Fibroblast of villous mesenchyme (primary cell): ENCODE measurements at regions not wholly inside any gene's neighbourhood (a gene's known extent, or its start where the extent isn't known, plus 50 kb on each side); places are given as distances from the start of the nearest gene placed in this dataset.

Experiments used
- DNase-seq: peaks from one replicate; pipeline ENCODE4 v3.0.0-alpha.2; 2010; ENCODE audit warnings: low read depth
- H3K4me3 ChIP-seq: 2 replicates; pipeline ENCODE4 v1.5.1; 2011; ENCODE audit warnings: low read depth, mild to moderate bottlenecking, low read length
- CTCF ChIP-seq: IDR thresholded peaks from 2 replicates; pipeline ENCODE4 v1.5.1; 2012; ENCODE audit warnings: low read depth, mild to moderate bottlenecking, low read length; ENCODE audit not compliant: insufficient read depth

- DNase-seq = no peak
- no peak overlapping the region for H3K4me3 ChIP-seq
- TF ChIP-seq CTCF = no peak
These were observed 377.3 kb upstream of the POU3F3 start for GRCh38 chr2:104476563-104476988.

GRCh38 chr2:104481341-104481740, 372.6 kb upstream of the POU3F3 start:
- TF ChIP-seq CTCF = no peak
- H3K4me3 ChIP-seq = no peak overlapping the region
- DNase-seq = no peak

GRCh38 chr2:104487366-104487765, 366.5 kb upstream of the POU3F3 start:
- no peak overlapping the region for H3K4me3 ChIP-seq
- DNase-seq = no peak
- no peak for TF ChIP-seq CTCF

- no peak overlapping the region for H3K4me3 ChIP-seq
- TF ChIP-seq CTCF = no peak
- no peak for DNase-seq
These were observed 360.2 kb upstream of the POU3F3 start for GRCh38 chr2:104493698-104494097.

- TF ChIP-seq CTCF = no peak
These were observed 352.6 kb upstream of the POU3F3 start for GRCh38 chr2:104501342-104501741.

GRCh38 chr2:104501929-104502328, 352.0 kb upstream of the POU3F3 start:
- H3K4me3 ChIP-seq = no peak overlapping the region
- no peak for TF ChIP-seq CTCF
- DNase-seq = no peak

More at GRCh38 chr2:104501342-104501741, 352.6 kb upstream of the POU3F3 start:
- H3K4me3 ChIP-seq = no peak overlapping the region
- DNase-seq = no peak

GRCh38 chr2:104502901-104503300, 351.0 kb upstream of the POU3F3 start:
- no peak for DNase-seq
- no peak overlapping the region for H3K4me3 ChIP-seq
- TF ChIP-seq CTCF = no peak
